H1 (cell line): ENCODE measurements at regions not wholly inside any gene's neighbourhood (a gene's known extent, or its start where the extent isn't known, plus 50 kb on each side); places are given as distances from the start of the nearest gene placed in this dataset.

Experiments used
- CTCF ChIA-PET: fragments of 300-600 bp; sonication (Branson Sonifier 250); formaldehyde crosslinking; loops from one replicate; lab custom pipeline; 2021; ENCODE audit not compliant: partially characterized antibody; lab: Charles Lee
- POLR2A ChIA-PET: fragments of 300-600 bp; sonication (Branson Sonifier 250); formaldehyde crosslinking; loops from one replicate; lab custom pipeline; 2021; ENCODE audit warnings: inconsistent platforms; ENCODE audit not compliant: partially characterized antibody; lab: Charles Lee
- DNase-seq, 2 experiments: peaks; one replicate each; pipeline versions ENCODE4 v3.0.0 to v3.0.0-alpha.2; 2010 to 2022; ENCODE audit warnings: low spot score in 2 of 2, low read depth in 1 of 2, mixed read lengths in 1 of 2
- FAIRE-seq: peaks from 2 replicates; lab custom pipeline; 2011; peaks lifted over from hg19 to GRCh38; lab: Jason Lieb, UNC
- H2AFZ ChIP-seq: 2 replicates; pipeline ENCODE4 v1.8.1; 2012; ENCODE audit warnings: low read length, inconsistent platforms
- H2AK5ac ChIP-seq: 2 replicates; pipeline ENCODE4 v1.6.1; 2013; ENCODE audit warnings: low read depth, low read length
- H2BK120ac ChIP-seq: replicated peaks from 2 replicates; pipeline ENCODE3; 2013; ENCODE audit warnings: low read depth, low read length, inconsistent platforms
- H2BK12ac ChIP-seq: 2 replicates; pipeline ENCODE4 v1.6.1; 2013; ENCODE audit warnings: low read depth, low read length
- H2BK15ac ChIP-seq: 2 replicates; pipeline ENCODE4 v1.6.1; 2013; ENCODE audit warnings: low read length
- H2BK20ac ChIP-seq: 2 replicates; pipeline ENCODE4 v1.6.1; 2013; ENCODE audit warnings: low read length
- H2BK5ac ChIP-seq: 2 replicates; pipeline ENCODE4 v1.6.1; 2013; ENCODE audit warnings: low read depth, low read length
- H3K14ac ChIP-seq: 2 replicates; pipeline ENCODE4 v1.6.1; 2013; ENCODE audit warnings: inconsistent platforms; ENCODE audit not compliant: insufficient read length
- H3K18ac ChIP-seq: 2 replicates; pipeline ENCODE4 v1.6.1; 2013; ENCODE audit warnings: low read length; ENCODE audit errors: extremely low read depth
- H3K23ac ChIP-seq: 2 replicates; pipeline ENCODE4 v1.6.1; 2013; ENCODE audit warnings: inconsistent platforms; ENCODE audit not compliant: insufficient read length
- H3K23me2 ChIP-seq: 2 replicates; pipeline ENCODE4 v1.6.1; 2013; ENCODE audit warnings: low read depth, low read length
- H3K27ac ChIP-seq: 2 replicates; pipeline ENCODE4 v1.6.1; 2011; ENCODE audit warnings: low read depth, low read length, inconsistent platforms
- H3K27me3 ChIP-seq, 4 experiments: replicated peaks in 1 of 4; 1 replicate in 1 of 4; 2 replicates in 3 of 4; pipeline versions ENCODE4 v1.6.1 to v1.8.1; 2011 to 2013; ENCODE audit warnings: low read length in 3 of 4, mild to moderate bottlenecking in 3 of 4, inconsistent platforms in 2 of 4, mixed read lengths in 2 of 4, moderate library complexity in 1 of 4; ENCODE audit not compliant: control insufficient read depth in 3 of 4, insufficient read depth in 3 of 4; ENCODE audit errors: extremely low read depth in 1 of 4
- H3K36me3 ChIP-seq, 4 experiments: 2 replicates each; pipeline versions ENCODE4 v1.6.1 to v1.8.1; 2011 to 2013; ENCODE audit warnings: mild to moderate bottlenecking in 4 of 4, low read length in 3 of 4, moderate library complexity in 2 of 4, control low read depth in 1 of 4, inconsistent platforms in 1 of 4; ENCODE audit not compliant: insufficient read depth in 4 of 4, control insufficient read depth in 2 of 4
- H3K4ac ChIP-seq: replicated peaks from 2 replicates; pipeline ENCODE3; 2013; ENCODE audit warnings: low read length, low read depth, mixed read lengths, inconsistent platforms; ENCODE audit not compliant: insufficient read length
- H3K4me1 ChIP-seq, 4 experiments: replicated peaks in 1 of 4; 1 replicate in 1 of 4; 2 replicates in 3 of 4; pipeline versions ENCODE4 v1.6.1 to v1.8.1; 2011 to 2013; ENCODE audit warnings: low read length in 3 of 4, inconsistent platforms in 2 of 4, mixed read lengths in 1 of 4; ENCODE audit not compliant: insufficient read depth in 4 of 4, control insufficient read depth in 3 of 4
- H3K4me2 ChIP-seq, 2 experiments: 2 replicates each; pipeline versions ENCODE4 v1.6.1 to v1.8.1; 2011 to 2013; ENCODE audit warnings: low read depth in 2 of 2, low read length in 2 of 2, control low read depth in 1 of 2, inconsistent platforms in 1 of 2, mild to moderate bottlenecking in 1 of 2; ENCODE audit not compliant: insufficient read depth in 1 of 2
- H3K4me3 ChIP-seq, 4 experiments: fragments of 200-600, 300-600 bp in 1 of 4; sonication (generic), shearing (Covaris generic), sonication (Bioruptor Twin) in 1 of 4; 2 replicates each; pipeline versions ENCODE4 v1.5.1 to v1.8.1; 2011 to 2016; ENCODE audit warnings: low read length in 4 of 4, low read depth in 3 of 4, control low read depth in 2 of 4, inconsistent platforms in 2 of 4, mild to moderate bottlenecking in 2 of 4, mixed read lengths in 1 of 4, moderate library complexity in 1 of 4; ENCODE audit not compliant: insufficient read depth in 2 of 4; ENCODE audit errors: extremely low read depth in 1 of 4
- H3K56ac ChIP-seq: replicated peaks from 2 replicates; pipeline ENCODE3; 2013; ENCODE audit warnings: low read depth, mild to moderate bottlenecking, mixed read lengths, low read length, inconsistent platforms; ENCODE audit not compliant: insufficient read length
- H3K79me1 ChIP-seq: 2 replicates; pipeline ENCODE4 v1.6.1; 2013; ENCODE audit warnings: low read depth, low read length, control low read depth
- H3K79me2 ChIP-seq, 2 experiments: 2 replicates each; pipeline versions ENCODE4 v1.6.1 to v1.8.1; 2012 to 2013; ENCODE audit warnings: low read length in 2 of 2, mild to moderate bottlenecking in 2 of 2, inconsistent platforms in 1 of 2; ENCODE audit not compliant: insufficient read depth in 2 of 2, control insufficient read depth in 1 of 2
- H3K9ac ChIP-seq, 4 experiments: replicated peaks in 1 of 4; 1 replicate in 1 of 4; 2 replicates in 3 of 4; pipeline versions ENCODE4 v1.6.1 to v1.8.1; 2011 to 2013; ENCODE audit warnings: low read depth in 3 of 4, low read length in 3 of 4, control low read depth in 2 of 4, mild to moderate bottlenecking in 2 of 4, moderate library complexity in 2 of 4, inconsistent platforms in 1 of 4; ENCODE audit errors: extremely low read depth in 1 of 4
- H3K9me3 ChIP-seq, 2 experiments: 2 replicates each; pipeline versions ENCODE4 v1.6.1 to v1.8.1; 2012 to 2013; ENCODE audit warnings: mild to moderate bottlenecking in 2 of 2, moderate library complexity in 2 of 2, control low read depth in 1 of 2, inconsistent platforms in 1 of 2, low read depth in 1 of 2, low read length in 1 of 2, mixed read lengths in 1 of 2; ENCODE audit not compliant: insufficient read depth in 2 of 2
- H4K20me1 ChIP-seq, 2 experiments: replicated peaks in 1 of 2; 2 replicates each; pipeline versions ENCODE3 to v1.8.1; 2011 to 2013; ENCODE audit warnings: inconsistent platforms in 2 of 2, low read length in 2 of 2, mild to moderate bottlenecking in 1 of 2; ENCODE audit not compliant: insufficient read depth in 2 of 2, control insufficient read depth in 1 of 2
- H4K5ac ChIP-seq: 2 replicates; pipeline ENCODE4 v1.6.1; 2013; ENCODE audit warnings: low read length, low read depth, mixed read lengths, inconsistent platforms; ENCODE audit not compliant: insufficient read length
- H4K8ac ChIP-seq: 2 replicates; pipeline ENCODE4 v1.8.0; 2013; ENCODE audit warnings: mild to moderate bottlenecking, moderate library complexity, low read length, inconsistent platforms; ENCODE audit not compliant: insufficient read depth; ENCODE audit errors: extremely low read depth
- H4K91ac ChIP-seq: replicated peaks from 2 replicates; pipeline ENCODE3; 2013; ENCODE audit warnings: low read length, mixed read lengths, inconsistent platforms; ENCODE audit not compliant: insufficient read length
- GTF2F1 ChIP-seq: IDR thresholded peaks from 2 replicates; pipeline ENCODE4 v1.6.1; 2012; ENCODE audit warnings: low read depth, low read length, improper control_type of control experiment, borderline replicate concordance
- KDM4A ChIP-seq: IDR thresholded peaks from one replicate; pipeline ENCODE4 v1.7.1; 2012; ENCODE audit warnings: low read depth, mild to moderate bottlenecking, moderate library complexity, low read length, inconsistent platforms; ENCODE audit not compliant: severe bottlenecking
- MAFK ChIP-seq: IDR thresholded peaks from 2 replicates; pipeline ENCODE4 v1.6.1; 2012; ENCODE audit warnings: low read depth, mild to moderate bottlenecking, improper control_type of control experiment, low read length
- NANOG ChIP-seq: IDR thresholded peaks from 2 replicates; pipeline ENCODE4 v1.6.1; 2011; ENCODE audit warnings: low read length, low read depth, mild to moderate bottlenecking, inconsistent platforms; ENCODE audit not compliant: insufficient read depth, poor library complexity, severe bottlenecking
- PHF8 ChIP-seq: fragments of 200-600 bp; sonication (generic); conservative IDR thresholded peaks from 2 replicates; pipeline ENCODE4 v1.7.1; 2012; ENCODE audit warnings: low read depth, mild to moderate bottlenecking, inconsistent platforms, low read length, moderate library complexity
- SIRT6 ChIP-seq: IDR thresholded peaks from one replicate; pipeline ENCODE4 v1.7.1; 2012; ENCODE audit warnings: low read length, inconsistent platforms
- TBP ChIP-seq: IDR thresholded peaks from 2 replicates; pipeline ENCODE4 v1.6.1; 2011; ENCODE audit warnings: low read depth, low read length, improper control_type of control experiment
- YY1 ChIP-seq: IDR thresholded peaks from 2 replicates; pipeline ENCODE4 v1.6.1; 2011; ENCODE audit warnings: low read depth, mild to moderate bottlenecking, low read length
- WGBS, 2 experiments: shearing (Covaris generic) in 1 of 2; methylation state at CpG; one replicate each; pipeline versions ENCODE4 v1.1.6 to v1.1.7; 2013 to 2015; ENCODE audit warnings: low lambda C conversion rate in 2 of 2, mixed read lengths in 2 of 2, inconsistent platforms in 1 of 2, low coverage in 1 of 2, missing lambda C conversion rate in 1 of 2; ENCODE audit not compliant: insufficient replicate concordance in 2 of 2, insufficient coverage in 1 of 2, insufficient read length in 1 of 2; ENCODE audit errors: extremely low coverage in 1 of 2, missing lambda C conversion rate in 1 of 2; 5-methylcytosine and 5-hydroxymethylcytosine counted together
- TF ChIP-seq, protein P1 (sequence below), 3 experiments: IDR thresholded peaks; 1 replicate in 2 of 3; 2 replicates in 1 of 3; pipeline versions ENCODE4 v1.5.1 to v1.6.1; 2011; ENCODE audit warnings: low read length in 3 of 3, mild to moderate bottlenecking in 3 of 3, inconsistent platforms in 2 of 3, low read depth in 1 of 3, moderate library complexity in 1 of 3; ENCODE audit not compliant: insufficient read depth in 1 of 3; ENCODE audit errors: control extremely low read depth in 1 of 3

- H3K27ac ChIP-seq: no peak overlapping the region
- no peak overlapping the region for H3K9ac ChIP-seq
- H2BK15ac ChIP-seq: no peak overlapping the region
Measured at GRCh38 chr15:101563176-101563796, 73.8 kb upstream of the PCSK6 start.

More at GRCh38 chr15:101563176-101563796, 73.8 kb upstream of the PCSK6 start:
- Histone ChIP-seq H2BK12ac (no peak overlapping the region), H2BK5ac (no peak overlapping the region), H3K79me2 (no peaks in the 10 kb centered on the region), H2BK20ac (no peak overlapping the region), H3K14ac (no peak overlapping the region), H3K18ac (no peak overlapping the region), H3K56ac (no peak overlapping the region), H2AK5ac (no peak overlapping the region), H3K4ac (no peak overlapping the region), H4K5ac (no peak overlapping the region), H4K91ac (no peak overlapping the region), H3K4me3 (no peak overlapping the region), H3K23me2 (no peaks in the 10 kb centered on the region), H3K4me2 (no peak overlapping the region), H3K4me1 (no peaks in the 10 kb centered on the region), H3K9me3 (no peaks in the 10 kb centered on the region), H4K20me1 (no peaks in the 10 kb centered on the region), H3K79me1 (no peaks in the 10 kb centered on the region), H3K27me3 (peaks cover 0 to 3% (median 0%) of the 10 kb centered on the region in 4 experiments; a peak in 1 of 7 replicates), H2AFZ (no peak overlapping the region), H2BK120ac (no peak overlapping the region), H3K23ac (no peak overlapping the region), H3K36me3 (no peaks in the 10 kb centered on the region), H4K8ac (no peak overlapping the region)
- POLR2A ChIA-PET: no interaction called here
- WGBS, 2 experiments: 91% methylated on average over 4 of the region's 4 CpGs; no CpG with 5 or more reads in 1 of the 2 experiments
- TF ChIP-seq MAFK (no peak), NANOG (no peak), TBP (no peak), KDM4A (no peak), GTF2F1 (no peak), PHF8 (no peak), YY1 (no peak), SIRT6 (no peak)
- TF ChIP-seq, protein P1, sequence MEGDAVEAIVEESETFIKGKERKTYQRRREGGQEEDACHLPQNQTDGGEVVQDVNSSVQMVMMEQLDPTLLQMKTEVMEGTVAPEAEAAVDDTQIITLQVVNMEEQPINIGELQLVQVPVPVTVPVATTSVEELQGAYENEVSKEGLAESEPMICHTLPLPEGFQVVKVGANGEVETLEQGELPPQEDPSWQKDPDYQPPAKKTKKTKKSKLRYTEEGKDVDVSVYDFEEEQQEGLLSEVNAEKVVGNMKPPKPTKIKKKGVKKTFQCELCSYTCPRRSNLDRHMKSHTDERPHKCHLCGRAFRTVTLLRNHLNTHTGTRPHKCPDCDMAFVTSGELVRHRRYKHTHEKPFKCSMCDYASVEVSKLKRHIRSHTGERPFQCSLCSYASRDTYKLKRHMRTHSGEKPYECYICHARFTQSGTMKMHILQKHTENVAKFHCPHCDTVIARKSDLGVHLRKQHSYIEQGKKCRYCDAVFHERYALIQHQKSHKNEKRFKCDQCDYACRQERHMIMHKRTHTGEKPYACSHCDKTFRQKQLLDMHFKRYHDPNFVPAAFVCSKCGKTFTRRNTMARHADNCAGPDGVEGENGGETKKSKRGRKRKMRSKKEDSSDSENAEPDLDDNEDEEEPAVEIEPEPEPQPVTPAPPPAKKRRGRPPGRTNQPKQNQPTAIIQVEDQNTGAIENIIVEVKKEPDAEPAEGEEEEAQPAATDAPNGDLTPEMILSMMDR (IDR thresholded peaks at IDR 0.05; ENCODE audit: control extremely low read depth in 1 of 3, insufficient read depth in 1 of 3, low read depth in 1 of 3, low read length in 3 of 3): no peak
- FAIRE-seq (no peak), DNase-seq (no peak)
- CTCF ChIA-PET: no interaction called here
